NCI-H2171 (cell line): ENCODE measurements at regions not wholly inside any gene's neighbourhood (a gene's known extent, or its start where the extent isn't known, plus 50 kb on each side); places are given as distances from the start of the nearest gene placed in this dataset.
"Not testable (repeated sequence)": the region's sequence is repeated elsewhere in the genome, so short reads cannot be mapped to it uniquely, and the experiment has no call there.

Experiments used
- DNase-seq: peaks from one replicate; lab custom pipeline; 2025; lab: John Stamatoyannopoulos, UW

DNA sequence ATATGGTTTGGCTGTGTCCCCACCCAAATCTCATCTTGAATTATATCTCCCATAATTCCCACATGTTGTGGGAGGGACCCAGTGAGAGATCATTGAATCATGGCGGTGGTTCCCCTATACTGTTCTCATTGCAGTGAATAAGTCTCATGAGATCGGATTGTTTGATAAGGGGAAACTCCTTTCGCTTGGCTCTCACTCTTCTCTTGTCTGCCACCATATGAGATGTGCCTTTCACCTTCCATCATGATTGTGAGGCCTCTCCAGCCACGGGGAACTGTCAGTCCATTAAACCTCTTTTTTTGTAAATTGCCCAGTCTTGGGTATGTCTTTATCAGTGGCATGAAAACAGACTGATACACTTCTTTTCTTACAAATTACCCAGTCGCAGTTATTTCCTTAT lies 417.6 kb upstream of the RUNX1 start:
- DNase-seq = not testable (repeated sequence)

GRCh38 chr21:35465741-35466140 lies 416.6 kb upstream of the RUNX1 start:
- DNase-seq = no peak

DNA sequence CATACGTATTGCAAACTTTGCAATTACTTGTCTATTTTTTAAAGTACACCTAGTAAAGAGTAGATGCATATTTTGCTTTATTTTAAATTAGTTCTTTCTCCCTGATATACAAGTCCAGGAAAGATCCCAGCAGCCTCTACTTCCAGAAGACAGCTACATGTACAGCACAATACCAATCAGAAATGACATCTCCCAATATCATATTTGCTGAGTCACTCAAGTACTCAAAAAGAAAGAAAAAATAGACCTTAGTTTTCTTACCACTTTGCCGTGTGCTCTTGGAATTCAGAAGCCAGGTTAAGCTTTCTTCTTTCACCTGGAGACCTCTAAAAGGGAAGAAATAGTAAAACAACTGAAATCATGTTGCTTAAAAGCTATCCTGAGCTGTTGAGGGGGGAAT lies 412.6 kb upstream of the RUNX1 start:
- DNase-seq = no peak

DNA sequence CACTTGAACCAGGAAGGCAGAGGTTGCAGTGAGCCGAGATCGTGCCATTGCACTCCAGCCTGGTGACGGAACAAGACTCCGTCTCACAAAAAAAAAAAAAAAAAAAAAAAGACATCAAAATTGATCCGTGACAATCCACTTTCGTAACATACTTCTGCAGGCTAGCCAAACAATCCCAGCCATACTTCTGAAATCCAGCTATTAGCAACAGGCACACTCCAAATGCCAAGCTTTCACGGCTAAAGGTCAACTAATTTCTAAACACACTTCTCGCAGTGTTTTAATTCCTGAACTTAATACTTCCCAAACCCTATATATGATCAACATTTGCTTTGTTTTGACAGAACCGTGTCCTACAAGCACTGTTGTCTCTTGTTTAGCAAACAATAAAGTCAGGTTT lies 411.3 kb upstream of the RUNX1 start:
- no peak for DNase-seq

- no peak for DNase-seq
Measured at GRCh38 chr21:35458405-35458804, 409.3 kb upstream of the RUNX1 start.

DNA sequence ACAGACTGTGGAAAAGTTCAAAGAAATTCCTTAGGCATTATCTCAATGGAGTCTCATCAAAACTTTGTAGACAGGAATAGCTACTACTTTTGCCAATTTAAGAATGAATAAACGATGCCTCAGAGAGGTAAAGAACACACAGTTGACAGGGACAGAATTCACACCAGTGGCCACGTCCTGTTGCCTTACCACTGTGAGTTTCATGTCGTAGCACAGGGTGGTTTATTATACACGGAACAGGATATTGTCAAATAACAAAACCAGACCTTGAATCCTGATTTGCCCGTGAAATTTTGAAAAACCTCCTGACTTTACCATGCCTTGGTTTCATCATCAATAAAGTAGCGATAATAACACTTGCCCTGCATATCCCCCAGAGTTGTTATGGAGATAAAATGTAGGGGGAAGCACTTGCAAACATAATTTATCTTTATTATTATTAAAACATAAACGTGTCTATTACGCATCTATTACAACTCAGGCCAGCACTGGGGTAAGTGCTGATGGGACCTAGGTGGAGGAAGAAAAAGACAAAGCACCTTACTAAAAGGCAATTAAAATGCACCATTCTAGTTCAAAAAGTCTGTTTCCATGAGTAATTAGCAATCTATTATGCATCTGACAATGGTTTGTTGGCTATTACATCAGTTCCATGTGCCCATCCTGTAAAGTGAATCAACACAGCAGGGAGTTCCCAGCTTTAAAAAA lies 408.1 kb upstream of the RUNX1 start:
- no peak for DNase-seq

DNA sequence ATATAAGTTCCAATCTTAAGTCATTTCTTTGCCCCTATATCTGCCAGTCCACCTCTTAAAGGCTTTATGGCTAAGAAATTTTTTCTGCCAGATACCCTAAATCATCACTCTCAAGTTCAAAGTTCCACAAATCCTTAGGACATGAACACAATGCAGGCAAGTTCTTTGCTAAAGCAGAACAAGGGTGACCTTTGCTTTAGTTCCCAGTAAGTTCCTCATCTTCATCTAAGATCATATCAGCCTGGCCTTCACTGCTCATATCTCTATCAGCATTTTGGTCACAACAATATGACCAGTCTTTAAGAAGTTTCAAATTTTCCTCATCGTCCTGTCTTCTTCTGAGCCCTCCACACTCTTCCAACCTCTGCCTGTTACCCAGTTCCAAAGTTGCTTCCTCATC lies 402.2 kb upstream of the RUNX1 start:
- no peak for DNase-seq

DNA sequence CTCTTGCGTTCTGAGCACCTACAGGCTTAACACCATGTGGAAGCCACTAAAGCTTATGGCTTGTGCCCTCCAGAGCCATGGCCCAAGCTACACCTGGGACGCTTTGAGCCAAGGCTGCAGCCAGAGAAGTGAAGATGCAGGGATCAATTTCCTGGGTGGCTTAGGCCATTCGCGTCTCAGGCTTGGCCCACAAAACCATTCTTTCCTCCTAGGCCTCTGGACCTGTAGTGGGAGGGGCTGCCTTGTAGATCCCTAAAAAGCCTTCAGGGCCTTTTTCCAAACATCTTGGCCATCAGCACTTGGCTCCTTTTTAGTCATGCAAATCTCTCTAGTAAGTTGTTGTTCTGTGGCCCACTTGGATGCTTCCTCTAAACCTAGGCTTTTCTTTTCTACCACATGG lies 401.7 kb upstream of the RUNX1 start:
- DNase-seq = no peak

GRCh38 chr21:35449846-35450245 lies 400.7 kb upstream of the RUNX1 start:
- no peak for DNase-seq

DNA sequence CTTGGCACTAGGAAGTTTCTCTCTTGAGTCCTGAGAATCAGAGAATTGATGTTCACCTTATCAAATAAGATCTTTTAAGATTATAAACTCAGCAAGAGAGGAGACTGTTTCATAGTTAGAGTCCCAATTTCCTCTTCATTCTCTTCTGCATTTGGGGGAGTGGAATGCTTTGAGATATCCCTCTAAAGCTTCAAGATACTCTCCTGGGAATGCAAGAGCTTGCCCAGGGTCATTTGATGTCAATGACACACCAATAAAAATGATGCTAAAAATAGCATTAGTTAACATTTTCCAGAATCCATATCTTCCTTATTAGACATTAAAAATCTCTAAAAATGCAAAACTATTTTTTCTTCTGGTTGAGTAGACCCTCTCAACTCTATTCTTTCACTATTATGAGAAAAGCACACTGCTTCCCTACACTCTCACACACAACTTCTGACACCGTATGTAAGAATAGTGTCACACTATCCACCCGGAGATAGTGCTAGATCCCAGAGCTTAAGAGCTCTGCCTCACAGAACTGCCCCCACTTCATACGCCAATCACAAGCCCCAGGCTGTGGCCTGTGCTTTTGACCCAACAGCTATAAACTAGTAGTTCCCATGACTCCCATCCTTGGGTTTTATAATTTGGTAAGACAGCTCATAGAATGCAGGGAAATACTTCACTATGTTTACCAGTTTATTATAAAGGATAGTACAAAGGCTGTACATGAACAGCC lies 399.9 kb upstream of the RUNX1 start:
- no peak for DNase-seq

GRCh38 chr21:35444391-35444790 lies 395.3 kb upstream of the RUNX1 start:
- DNase-seq = no peak

DNA sequence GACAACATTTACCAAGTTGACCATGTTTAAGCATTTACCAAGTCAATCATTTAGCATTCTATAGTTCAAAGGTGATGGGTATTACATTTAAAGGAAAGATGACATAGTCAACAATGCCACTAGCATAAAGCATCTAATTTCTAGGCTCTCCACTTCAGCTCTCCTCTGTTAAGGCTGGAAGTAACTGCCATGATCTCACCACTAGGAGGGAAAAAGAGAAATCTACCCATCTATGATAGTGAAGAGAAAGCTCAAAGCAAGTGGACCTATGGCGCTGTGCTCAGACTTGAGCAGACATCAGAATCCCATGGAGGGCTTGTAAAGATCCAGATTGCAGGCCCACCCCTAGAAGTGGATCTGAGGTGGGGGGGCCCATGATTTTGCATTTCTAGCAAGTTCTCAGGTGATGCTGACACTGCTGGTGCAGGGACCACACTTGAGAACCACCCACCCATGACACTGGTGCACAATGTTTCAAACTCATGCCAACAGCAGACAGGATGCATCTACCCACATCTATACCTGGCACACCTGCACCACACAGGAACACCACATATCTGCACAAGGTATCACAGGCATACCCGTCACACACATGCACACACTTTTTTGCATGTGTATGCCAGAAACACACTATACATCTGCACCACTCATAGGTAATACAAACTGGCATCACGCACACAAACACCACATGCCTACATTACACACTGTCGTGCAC lies 392.9 kb upstream of the RUNX1 start:
- no peak for DNase-seq

- no peak for DNase-seq
Measured at GRCh38 chr21:35438643-35439404, 389.7 kb upstream of the RUNX1 start.

GRCh38 chr21:35437941-35438340 lies 388.8 kb upstream of the RUNX1 start:
- no peak for DNase-seq

GRCh38 chr21:35436899-35437298 lies 387.8 kb upstream of the RUNX1 start:
- DNase-seq = no peak

GRCh38 chr21:35432601-35433000 lies 383.5 kb upstream of the RUNX1 start:
- not testable (repeated sequence) for DNase-seq

DNA sequence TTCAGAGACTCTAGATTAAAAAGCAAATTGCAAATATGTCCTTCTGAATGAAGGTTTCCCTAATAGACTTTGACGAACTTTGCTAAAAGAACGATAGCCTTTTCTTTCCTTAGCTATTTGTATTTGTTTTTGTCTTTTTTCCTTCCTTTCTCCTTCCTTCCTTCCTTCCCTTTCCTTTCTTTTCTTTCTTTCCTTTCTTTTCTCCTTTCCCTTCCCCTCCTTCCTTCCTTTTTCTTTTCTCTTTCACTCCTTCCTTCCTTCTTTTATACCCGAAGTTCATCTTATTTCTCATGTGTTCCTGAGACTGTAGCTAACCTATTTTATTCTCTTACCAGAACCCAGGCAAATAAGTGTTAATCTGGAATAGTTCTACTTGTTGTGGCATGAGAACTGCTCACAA lies 381.2 kb upstream of the RUNX1 start:
- no peak for DNase-seq

DNA sequence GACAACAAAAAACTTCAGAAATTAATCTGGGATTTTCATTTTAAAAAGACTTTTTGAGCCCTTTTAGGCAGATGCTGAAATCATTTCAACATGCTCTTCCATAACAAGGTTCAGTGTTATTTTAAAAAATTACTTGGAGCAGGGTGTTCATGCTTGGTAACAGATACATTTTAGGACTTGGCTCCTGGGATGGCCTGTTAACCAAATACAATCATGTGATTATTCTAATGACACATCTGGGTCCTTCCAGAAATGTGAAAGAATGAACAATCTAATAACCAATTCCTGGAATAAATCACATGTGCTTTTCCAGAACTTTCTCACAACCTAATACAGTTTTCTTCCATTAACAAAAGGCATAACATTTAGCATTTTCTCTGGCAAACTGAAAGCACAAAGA lies 379.8 kb upstream of the RUNX1 start:
- no peak for DNase-seq

GRCh38 chr21:35428489-35428888 lies 379.4 kb upstream of the RUNX1 start:
- DNase-seq = no peak

DNA sequence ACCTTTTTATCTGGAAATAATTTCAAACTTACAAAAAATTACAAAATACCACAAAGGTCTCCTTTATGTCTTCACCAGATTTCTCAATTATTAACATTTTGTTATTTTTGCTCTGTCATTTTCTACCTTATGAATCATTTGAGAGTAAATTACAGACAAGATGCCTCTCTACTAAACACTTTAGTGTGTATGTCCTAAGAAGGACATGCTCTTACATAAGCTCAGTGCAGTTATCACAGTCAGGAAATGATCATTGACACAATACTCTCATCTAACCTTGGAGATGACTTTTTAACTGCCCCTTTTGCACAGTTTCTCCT lies 378.9 kb upstream of the RUNX1 start:
- DNase-seq = no peak

DNA sequence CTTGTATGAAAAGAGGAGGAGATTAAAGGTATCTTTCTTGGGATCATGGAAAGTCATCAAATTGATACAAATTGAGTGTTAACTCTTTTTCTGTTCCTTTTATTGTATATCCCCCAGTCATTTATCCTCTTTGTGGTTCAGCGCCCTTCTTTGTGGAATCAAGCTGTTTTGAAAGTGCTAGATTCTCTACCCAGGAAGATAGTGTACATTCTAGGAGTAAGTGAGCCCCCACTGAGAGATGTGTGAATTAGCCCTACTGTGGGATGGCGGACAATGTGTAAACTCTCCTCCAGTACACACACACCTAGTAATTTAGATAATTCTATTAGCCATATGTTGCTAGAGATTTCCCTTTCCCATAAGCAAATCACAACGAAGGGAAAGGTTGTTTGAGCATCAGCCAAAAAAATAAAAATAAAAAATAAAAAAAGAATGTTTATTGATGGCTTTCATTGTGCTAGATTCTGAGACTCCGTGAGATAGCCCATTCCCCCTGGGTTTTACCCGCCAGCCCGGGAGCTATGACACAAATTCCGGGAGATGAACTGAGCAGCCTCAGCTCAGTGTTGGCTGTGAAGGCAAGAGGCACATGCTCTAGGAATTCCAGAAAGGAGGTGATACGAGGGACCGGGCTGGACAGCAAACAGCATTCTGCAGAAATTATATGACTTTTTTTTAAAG lies 378.4 kb upstream of the RUNX1 start:
- DNase-seq = no peak

- no peak for DNase-seq
Measured at GRCh38 chr21:35426897-35427296, 377.8 kb upstream of the RUNX1 start.
